IMR-90 (cell line): ENCODE measurements at regions not wholly inside any gene's neighbourhood (a gene's known extent, or its start where the extent isn't known, plus 50 kb on each side); places are given as distances from the start of the nearest gene placed in this dataset.

ENCODE experiments used
- ATAC-seq: fragments of 200-7000 bp; cut with Tn5 transposase; 2 replicates; pipeline ENCODE4 v1.9.1; 2020; ENCODE audit warnings: low read depth, mild to moderate bottlenecking, moderate library complexity
- BruUV-seq: library from RNA; stranded (reverse); fragments of 400-500 nt; replicated peaks from 2 replicates; lab custom pipeline; 2021; lab: Mats Ljungman, UMichigan
- CTCF ChIA-PET: fragments of 300-600 bp; formaldehyde crosslinking; extraction: SDS; loops from one replicate; lab custom pipeline; 2021; ENCODE audit warnings: antibody characterized with exemption; lab: Yijun Ruan, JAX
- POLR2A ChIA-PET: fragments of 300-600 bp; sonication (Branson Sonifier 250); formaldehyde crosslinking; loops from one replicate; lab custom pipeline; 2022; ENCODE audit warnings: antibody characterized with exemption; ENCODE audit not compliant: unreplicated experiment; lab: Charles Lee
- DNase-seq: peaks from one replicate; pipeline ENCODE4 v3.0.0; 2013
- H2AFZ ChIP-seq: replicated peaks from 2 replicates; pipeline ENCODE3; 2013; ENCODE audit warnings: low read length, mild to moderate bottlenecking; ENCODE audit not compliant: poor library complexity
- H2AK5ac ChIP-seq: 2 replicates; pipeline ENCODE4 v1.6.1; 2013; ENCODE audit warnings: low read depth, low read length, inconsistent platforms
- H2AK9ac ChIP-seq: replicated peaks from 2 replicates; pipeline ENCODE3; 2013; ENCODE audit warnings: mild to moderate bottlenecking, low read depth, low read length, moderate library complexity; ENCODE audit not compliant: poor library complexity
- H2BK120ac ChIP-seq: 2 replicates; pipeline ENCODE4 v1.6.1; 2013; ENCODE audit warnings: low read depth, low read length, inconsistent platforms
- H2BK15ac ChIP-seq: 3 replicates; pipeline ENCODE4 v1.6.1; 2013; ENCODE audit warnings: low read depth, low read length, inconsistent platforms
- H2BK20ac ChIP-seq: 2 replicates; pipeline ENCODE4 v1.6.1; 2013; ENCODE audit warnings: low read depth, mild to moderate bottlenecking, inconsistent platforms, low read length, moderate library complexity
- H2BK5ac ChIP-seq: 2 replicates; pipeline ENCODE4 v1.6.1; 2013; ENCODE audit warnings: mild to moderate bottlenecking, low read depth, low read length, inconsistent platforms; ENCODE audit not compliant: poor library complexity, severe bottlenecking
- H3K14ac ChIP-seq: replicated peaks from 2 replicates; pipeline ENCODE4 v1.6.1; 2013; ENCODE audit warnings: low read depth, low read length, inconsistent platforms
- H3K18ac ChIP-seq: 2 replicates; pipeline ENCODE4 v1.6.1; 2013; ENCODE audit warnings: low read depth, low read length, control low read depth
- H3K23ac ChIP-seq: 2 replicates; pipeline ENCODE4 v1.6.1; 2013; ENCODE audit warnings: low read depth, low read length, inconsistent platforms
- H3K27ac ChIP-seq: 2 replicates; pipeline ENCODE4 v1.5.1; 2013; ENCODE audit warnings: mild to moderate bottlenecking, control low read depth, low read length; ENCODE audit not compliant: insufficient read depth
- H3K27me3 ChIP-seq: 2 replicates; pipeline ENCODE4 v1.6.1; 2013; ENCODE audit warnings: low read length; ENCODE audit not compliant: control insufficient read depth, insufficient read depth
- H3K36me3 ChIP-seq: 2 replicates; pipeline ENCODE4 v1.6.1; 2013; ENCODE audit warnings: low read length, mixed read lengths; ENCODE audit not compliant: control insufficient read depth, insufficient read depth
- H3K4ac ChIP-seq: 2 replicates; pipeline ENCODE4 v1.6.1; 2013; ENCODE audit warnings: low read depth, low read length, inconsistent platforms
- H3K4me1 ChIP-seq: 2 replicates; pipeline ENCODE4 v1.6.1; 2013; ENCODE audit warnings: low read length, mixed read lengths; ENCODE audit not compliant: control insufficient read depth, insufficient read depth
- H3K4me2 ChIP-seq: 2 replicates; pipeline ENCODE4 v1.6.1; 2013; ENCODE audit warnings: low read depth, mild to moderate bottlenecking, control low read depth, low read length, moderate library complexity
- H3K4me3 ChIP-seq: 2 replicates; pipeline ENCODE4 v1.5.1; 2013; ENCODE audit warnings: low read depth, mild to moderate bottlenecking, control low read depth, low read length, moderate library complexity; ENCODE audit not compliant: insufficient read depth
- H3K56ac ChIP-seq: 2 replicates; pipeline ENCODE4 v1.6.1; 2013; ENCODE audit warnings: low read length, inconsistent platforms; ENCODE audit not compliant: insufficient read depth; ENCODE audit errors: extremely low read depth
- H3K79me1 ChIP-seq, 2 experiments: 2 replicates each; pipeline ENCODE4 v1.6.1; 2013; ENCODE audit warnings: low read length in 2 of 2, inconsistent platforms in 1 of 2, low read depth in 1 of 2
- H3K9ac ChIP-seq: 2 replicates; pipeline ENCODE4 v1.6.1; 2013; ENCODE audit warnings: low read depth, low read length, control low read depth
- H3K9me1 ChIP-seq: 2 replicates; pipeline ENCODE4 v1.6.1; 2013; ENCODE audit warnings: low read length, inconsistent platforms; ENCODE audit not compliant: insufficient read depth
- H3K9me3 ChIP-seq: 2 replicates; pipeline ENCODE4 v1.6.1; 2013; ENCODE audit warnings: low read length; ENCODE audit not compliant: control insufficient read depth, insufficient read depth
- H4K20me1 ChIP-seq: 2 replicates; pipeline ENCODE4 v1.6.1; 2013; ENCODE audit warnings: low read length, inconsistent platforms; ENCODE audit not compliant: insufficient read depth
- H4K5ac ChIP-seq: 2 replicates; pipeline ENCODE4 v1.6.1; 2013; ENCODE audit warnings: mild to moderate bottlenecking, low read depth, low read length, control low read depth
- H4K8ac ChIP-seq, 2 experiments: 2 replicates each; pipeline ENCODE4 v1.6.1; 2013; ENCODE audit warnings: low read depth in 2 of 2, low read length in 2 of 2, control low read depth in 1 of 2, inconsistent platforms in 1 of 2
- H4K91ac ChIP-seq: 2 replicates; pipeline ENCODE4 v1.6.1; 2013; ENCODE audit warnings: low read depth, low read length, inconsistent platforms; ENCODE audit not compliant: insufficient read depth
- BHLHE40 ChIP-seq: fragments of 150-350 bp; IDR thresholded peaks from 2 replicates; pipeline ENCODE4 v1.6.1; 2016; ENCODE audit warnings: mild to moderate bottlenecking, low read depth, low read length
- CEBPB ChIP-seq: IDR thresholded peaks from 2 replicates; pipeline ENCODE4 v1.6.1; 2012; ENCODE audit warnings: low read depth, low read length, improper control_type of control experiment
- CHD1 ChIP-seq: IDR thresholded peaks from 2 replicates; pipeline ENCODE4 v1.6.1; 2012; ENCODE audit warnings: low read depth, low read length, improper control_type of control experiment
- FOS ChIP-seq: fragments of 150-350 bp; IDR thresholded peaks from 2 replicates; pipeline ENCODE4 v1.6.1; 2016; ENCODE audit warnings: low read depth, low read length
- MAFK ChIP-seq: IDR thresholded peaks from 2 replicates; pipeline ENCODE4 v1.6.1; 2012; ENCODE audit warnings: low read depth, low read length, improper control_type of control experiment
- MAZ ChIP-seq: IDR thresholded peaks from 2 replicates; pipeline ENCODE4 v1.6.1; 2012; ENCODE audit warnings: low read depth, mild to moderate bottlenecking, low read length, improper control_type of control experiment, moderate library complexity, borderline replicate concordance
- MXI1 ChIP-seq: IDR thresholded peaks from 2 replicates; pipeline ENCODE4 v1.6.1; 2012; ENCODE audit warnings: low read depth, mild to moderate bottlenecking, low read length, moderate library complexity, borderline replicate concordance
- NFE2L2 ChIP-seq: fragments of 150-350 bp; IDR thresholded peaks from 2 replicates; pipeline ENCODE4 v1.6.1; 2016; ENCODE audit warnings: low read depth, mild to moderate bottlenecking, low read length
- POLR2A ChIP-seq: IDR thresholded peaks from 2 replicates; pipeline ENCODE4 v1.6.1; 2012; ENCODE audit warnings: mild to moderate bottlenecking, low read depth, low read length
- RAD21 ChIP-seq: IDR thresholded peaks from 2 replicates; pipeline ENCODE4 v1.6.1; 2012; ENCODE audit warnings: low read length, improper control_type of control experiment
- RCOR1 ChIP-seq: IDR thresholded peaks from 2 replicates; pipeline ENCODE4 v1.6.1; 2012; ENCODE audit warnings: mild to moderate bottlenecking, low read length, improper control_type of control experiment; ENCODE audit not compliant: insufficient replicate concordance
- RFX5 ChIP-seq: IDR thresholded peaks from 2 replicates; pipeline ENCODE4 v1.8.0; 2012; ENCODE audit warnings: low read depth, mild to moderate bottlenecking, low read length, moderate library complexity
- SMC3 ChIP-seq: fragments of 150-350 bp; IDR thresholded peaks from 2 replicates; pipeline ENCODE4 v1.6.1; 2016; ENCODE audit warnings: low read depth, mild to moderate bottlenecking, antibody characterized with exemption, low read length, moderate library complexity
- WGBS, 2 experiments: methylation state at CpG; one replicate each; pipeline versions ENCODE4 v1.1.5 to v1.1.7; 2013; ENCODE audit warnings: missing lambda C conversion rate in 2 of 2; ENCODE audit not compliant: insufficient read length in 1 of 2; ENCODE audit errors: extremely low coverage in 2 of 2; 5-methylcytosine and 5-hydroxymethylcytosine counted together
- dilution Hi-C: fragments of 300-500 bp; cut with HindIII; formaldehyde crosslinking; loops from one replicate; pipeline ENCODE4 v1.14.3; 2018; ENCODE audit warnings: low sequenced_read_pairs; ENCODE audit not compliant: unreplicated experiment
- in situ Hi-C: fragments of 300-500 bp; cut with MboI; formaldehyde crosslinking; loops from 3 replicates; pipeline ENCODE4 v1.14.3; 2019; ENCODE audit warnings: low sequenced_read_pairs, inconsistent platforms, mixed read lengths
- intact Hi-C: fragments of 100-400 bp; cut with micrococcal nuclease; formaldehyde crosslinking; loops from 2 replicates; pipeline ENCODE4 v1.10.0; 2022
- TF ChIP-seq, protein P1 (sequence below): fragments of 150-350 bp; IDR thresholded peaks from 2 replicates; pipeline ENCODE4 v1.6.1; 2017; ENCODE audit warnings: mild to moderate bottlenecking, antibody characterized with exemption, low read length, low read depth
- TF ChIP-seq, protein P2 (sequence below): conservative IDR thresholded peaks from 2 replicates; pipeline ENCODE4 v1.5.1; 2012; ENCODE audit warnings: mild to moderate bottlenecking, low read depth, low read length, improper control_type of control experiment
- TF ChIP-seq, protein P3 (sequence below): fragments of 150-350 bp; IDR thresholded peaks from 2 replicates; pipeline ENCODE4 v1.6.1; 2016; ENCODE audit warnings: low read depth, mild to moderate bottlenecking, low read length, moderate library complexity, borderline replicate concordance

DNA sequence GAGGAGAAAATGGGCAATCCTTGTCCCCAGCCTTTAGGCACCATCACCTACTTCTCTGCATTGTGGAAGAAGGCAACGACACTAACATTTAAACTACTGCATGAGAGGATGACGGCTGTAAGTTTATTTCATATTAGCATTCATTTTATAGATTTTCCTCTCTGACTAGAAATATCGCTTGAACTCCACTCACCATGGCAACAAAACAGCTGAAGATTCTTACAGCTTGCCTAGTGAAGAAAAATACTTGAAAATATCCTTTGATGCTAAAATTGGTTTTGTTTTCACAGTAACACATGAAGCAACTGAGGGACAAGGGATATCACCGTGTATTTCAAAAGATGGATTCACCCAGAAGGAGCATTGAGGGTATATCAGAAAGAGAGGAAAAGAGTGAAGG lies 284.3 kb downstream of the LIG4 start:
- in situ Hi-C loops = no loop called here
- Histone ChIP-seq H3K4me3 (no peak overlapping the region), H3K4me2 (no peak overlapping the region), H3K14ac (no peak overlapping the region), H3K9ac (no peak overlapping the region), H3K18ac (no peak overlapping the region), H4K8ac (no peak overlapping the region), H3K79me1 (no peaks in the 10 kb centered on the region), H4K20me1 (no peaks in the 10 kb centered on the region), H2BK5ac (no peak overlapping the region), H3K9me3 (no peaks in the 10 kb centered on the region), H2AK5ac (no peak overlapping the region), H3K27ac (no peak overlapping the region), H3K23ac (no peak overlapping the region), H3K4me1 (no peaks in the 10 kb centered on the region), H3K56ac (no peak overlapping the region), H2BK15ac (no peak overlapping the region), H4K91ac (no peak overlapping the region), H3K36me3 (no peaks in the 10 kb centered on the region), H2BK120ac (no peak overlapping the region), H3K27me3 (peaks cover 4% of the 10 kb centered on the region), H3K4ac (no peak overlapping the region), H2BK20ac (no peak overlapping the region), H4K5ac (no peak overlapping the region), H2AFZ (no peak overlapping the region), H2AK9ac (no peak overlapping the region), H3K9me1 (no peaks in the 10 kb centered on the region)
- BruUV-seq = no TSS peak
- WGBS, 2 experiments = no CpG with 5 or more reads among the region's 4 CpGs
- ChIA-PET POLR2A (no interaction called here), CTCF (no interaction called here)
- intact Hi-C loops = no loop called here
- no peak for ATAC-seq
- dilution Hi-C loops = no loop called here
- TF ChIP-seq RCOR1 (no peak), POLR2A (no peak), RFX5 (no peak), NFE2L2 (no peak), CEBPB (no peak), MAFK (no peak), SMC3 (no peak), MAZ (no peak), BHLHE40 (no peak), CHD1 (no peak), RAD21 (no peak), MXI1 (no peak), FOS (no peak)
- TF ChIP-seq, protein P1, sequence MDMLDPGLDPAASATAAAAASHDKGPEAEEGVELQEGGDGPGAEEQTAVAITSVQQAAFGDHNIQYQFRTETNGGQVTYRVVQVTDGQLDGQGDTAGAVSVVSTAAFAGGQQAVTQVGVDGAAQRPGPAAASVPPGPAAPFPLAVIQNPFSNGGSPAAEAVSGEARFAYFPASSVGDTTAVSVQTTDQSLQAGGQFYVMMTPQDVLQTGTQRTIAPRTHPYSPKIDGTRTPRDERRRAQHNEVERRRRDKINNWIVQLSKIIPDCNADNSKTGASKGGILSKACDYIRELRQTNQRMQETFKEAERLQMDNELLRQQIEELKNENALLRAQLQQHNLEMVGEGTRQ = no peak
- TF ChIP-seq, protein P2, sequence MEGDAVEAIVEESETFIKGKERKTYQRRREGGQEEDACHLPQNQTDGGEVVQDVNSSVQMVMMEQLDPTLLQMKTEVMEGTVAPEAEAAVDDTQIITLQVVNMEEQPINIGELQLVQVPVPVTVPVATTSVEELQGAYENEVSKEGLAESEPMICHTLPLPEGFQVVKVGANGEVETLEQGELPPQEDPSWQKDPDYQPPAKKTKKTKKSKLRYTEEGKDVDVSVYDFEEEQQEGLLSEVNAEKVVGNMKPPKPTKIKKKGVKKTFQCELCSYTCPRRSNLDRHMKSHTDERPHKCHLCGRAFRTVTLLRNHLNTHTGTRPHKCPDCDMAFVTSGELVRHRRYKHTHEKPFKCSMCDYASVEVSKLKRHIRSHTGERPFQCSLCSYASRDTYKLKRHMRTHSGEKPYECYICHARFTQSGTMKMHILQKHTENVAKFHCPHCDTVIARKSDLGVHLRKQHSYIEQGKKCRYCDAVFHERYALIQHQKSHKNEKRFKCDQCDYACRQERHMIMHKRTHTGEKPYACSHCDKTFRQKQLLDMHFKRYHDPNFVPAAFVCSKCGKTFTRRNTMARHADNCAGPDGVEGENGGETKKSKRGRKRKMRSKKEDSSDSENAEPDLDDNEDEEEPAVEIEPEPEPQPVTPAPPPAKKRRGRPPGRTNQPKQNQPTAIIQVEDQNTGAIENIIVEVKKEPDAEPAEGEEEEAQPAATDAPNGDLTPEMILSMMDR = no peak
- TF ChIP-seq, protein P3, sequence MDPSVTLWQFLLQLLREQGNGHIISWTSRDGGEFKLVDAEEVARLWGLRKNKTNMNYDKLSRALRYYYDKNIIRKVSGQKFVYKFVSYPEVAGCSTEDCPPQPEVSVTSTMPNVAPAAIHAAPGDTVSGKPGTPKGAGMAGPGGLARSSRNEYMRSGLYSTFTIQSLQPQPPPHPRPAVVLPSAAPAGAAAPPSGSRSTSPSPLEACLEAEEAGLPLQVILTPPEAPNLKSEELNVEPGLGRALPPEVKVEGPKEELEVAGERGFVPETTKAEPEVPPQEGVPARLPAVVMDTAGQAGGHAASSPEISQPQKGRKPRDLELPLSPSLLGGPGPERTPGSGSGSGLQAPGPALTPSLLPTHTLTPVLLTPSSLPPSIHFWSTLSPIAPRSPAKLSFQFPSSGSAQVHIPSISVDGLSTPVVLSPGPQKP = no peak
- DNase-seq = no peak
